Testis (tissue), 2 donors: ENCODE measurements at regions not wholly inside any gene's neighbourhood (a gene's known extent, or its start where the extent isn't known, plus 50 kb on each side); places are given as distances from the start of the nearest gene placed in this dataset.

ENCODE experiments used
- DNase-seq: peaks from one replicate; pipeline ENCODE4 v3.0.0-alpha.2; 2019
- H3K27ac ChIP-seq, 2 donors: fragments of 200-600 bp; sonication (generic); one replicate each; pipeline ENCODE4 v1.5.1; 2019
- H3K27me3 ChIP-seq: fragments of 200-600 bp; sonication (generic); one replicate; pipeline ENCODE4 v1.5.1; 2019
- H3K36me3 ChIP-seq: fragments of 200-600 bp; sonication (generic); one replicate; pipeline ENCODE4 v1.5.1; 2017; ENCODE audit warnings: low read depth; ENCODE audit errors: missing control alignments
- H3K4me1 ChIP-seq: fragments of 200-600 bp; sonication (generic); one replicate; pipeline ENCODE4 v1.5.1; 2019
- H3K4me3 ChIP-seq, 2 donors: fragments of 200-600 bp; sonication (generic); one replicate each; pipeline ENCODE4 v1.5.1; 2017 to 2019
- H3K9me3 ChIP-seq: fragments of 200-600 bp; sonication (generic); one replicate; pipeline ENCODE4 v1.5.1; 2017
- POLR2A ChIP-seq: fragments of 450-650 bp; IDR thresholded peaks from one replicate; pipeline ENCODE4 v1.6.1; 2017; ENCODE audit warnings: antibody characterized with exemption, mild to moderate bottlenecking, moderate library complexity
- WGBS, 2 donors: methylation state at CpG; one replicate each; pipeline ENCODE4 v1.1.5; 2018; 5-methylcytosine and 5-hydroxymethylcytosine counted together
- intact Hi-C: fragments of 100-400 bp; cut with DNase I; formaldehyde crosslinking; loops from one replicate; pipeline ENCODE4 v1.15.1; 2023; ENCODE audit warnings: low total_unique reads
- TF ChIP-seq, protein P1 (sequence below), 3 experiments: fragments of 450-650 bp in 2 of 3; fragments of 200-600 bp in 1 of 3; sonication (generic) in 1 of 3; IDR thresholded peaks; one replicate each; pipeline ENCODE4 v1.5.1; 2016 to 2019; ENCODE audit warnings: antibody characterized with exemption in 3 of 3, mild to moderate bottlenecking in 2 of 3, moderate library complexity in 1 of 3

DNA sequence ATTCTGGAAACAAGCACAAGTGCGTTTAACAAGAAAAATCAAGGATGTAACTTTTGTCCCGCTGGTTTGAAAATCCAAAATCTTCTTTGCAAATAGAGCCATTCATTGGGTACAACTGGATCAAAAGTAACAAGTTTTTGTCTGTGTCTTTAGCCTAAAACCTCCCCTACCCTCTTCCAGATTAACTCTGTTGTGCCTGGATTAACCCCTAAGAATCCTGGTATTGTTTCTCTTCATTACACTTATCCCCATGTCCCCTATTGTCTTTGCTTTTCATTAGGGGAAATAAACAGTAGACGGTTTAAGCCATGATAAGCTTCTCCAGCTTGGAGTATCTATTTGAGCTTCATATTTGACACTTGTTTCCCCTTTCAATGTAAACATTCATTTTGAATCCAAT, 242.1 kb upstream of the ARGLU1 start:
- H3K27me3 ChIP-seq: no peaks in the 10 kb centered on the region
- no peak overlapping the region for H3K4me3 ChIP-seq
- H3K4me1 ChIP-seq: no peaks in the 10 kb centered on the region
- no peak overlapping the region for H3K27ac ChIP-seq
- no peaks in the 10 kb centered on the region for H3K36me3 ChIP-seq
- WGBS, 2 donors: 73 to 76% methylated on average over 3 of the region's 3 CpGs
- intact Hi-C loops: no loop called here
- no peak for DNase-seq
- no peak for TF ChIP-seq POLR2A
- TF ChIP-seq, protein P1, sequence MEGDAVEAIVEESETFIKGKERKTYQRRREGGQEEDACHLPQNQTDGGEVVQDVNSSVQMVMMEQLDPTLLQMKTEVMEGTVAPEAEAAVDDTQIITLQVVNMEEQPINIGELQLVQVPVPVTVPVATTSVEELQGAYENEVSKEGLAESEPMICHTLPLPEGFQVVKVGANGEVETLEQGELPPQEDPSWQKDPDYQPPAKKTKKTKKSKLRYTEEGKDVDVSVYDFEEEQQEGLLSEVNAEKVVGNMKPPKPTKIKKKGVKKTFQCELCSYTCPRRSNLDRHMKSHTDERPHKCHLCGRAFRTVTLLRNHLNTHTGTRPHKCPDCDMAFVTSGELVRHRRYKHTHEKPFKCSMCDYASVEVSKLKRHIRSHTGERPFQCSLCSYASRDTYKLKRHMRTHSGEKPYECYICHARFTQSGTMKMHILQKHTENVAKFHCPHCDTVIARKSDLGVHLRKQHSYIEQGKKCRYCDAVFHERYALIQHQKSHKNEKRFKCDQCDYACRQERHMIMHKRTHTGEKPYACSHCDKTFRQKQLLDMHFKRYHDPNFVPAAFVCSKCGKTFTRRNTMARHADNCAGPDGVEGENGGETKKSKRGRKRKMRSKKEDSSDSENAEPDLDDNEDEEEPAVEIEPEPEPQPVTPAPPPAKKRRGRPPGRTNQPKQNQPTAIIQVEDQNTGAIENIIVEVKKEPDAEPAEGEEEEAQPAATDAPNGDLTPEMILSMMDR (IDR thresholded peaks at IDR 0.05): no peak
- H3K9me3 ChIP-seq: no peaks in the 10 kb centered on the region

DNA sequence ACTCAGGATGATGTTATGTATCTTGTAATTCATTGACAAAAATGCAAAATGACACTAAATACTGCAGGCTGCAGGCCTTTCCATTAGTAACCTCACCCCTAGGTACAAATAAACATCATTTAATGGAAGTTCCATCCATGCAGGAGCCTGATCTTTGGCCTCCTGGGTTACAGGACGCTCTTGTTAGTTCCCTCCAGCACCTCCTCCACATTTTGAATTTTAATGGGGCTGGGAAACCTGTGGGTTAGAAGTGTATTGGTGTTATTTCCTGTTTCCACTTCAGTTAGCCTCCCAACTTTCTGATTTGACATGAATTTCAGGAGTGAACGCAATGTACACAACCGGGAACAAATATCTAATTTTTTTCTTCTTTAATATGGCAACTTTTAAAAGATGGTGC, 237.1 kb upstream of the ARGLU1 start:
- Histone ChIP-seq H3K27ac (no peak overlapping the region), H3K36me3 (no peaks in the 10 kb centered on the region), H3K4me3 (no peak overlapping the region), H3K9me3 (no peaks in the 10 kb centered on the region), H3K4me1 (no peaks in the 10 kb centered on the region), H3K27me3 (no peaks in the 10 kb centered on the region)
- TF ChIP-seq POLR2A: no peak
- TF ChIP-seq, protein P1 (IDR thresholded peaks at IDR 0.05): no peak
- 50 to 61% methylated on average over 3 of the region's 3 CpGs for WGBS, 2 donors
- intact Hi-C loops: no loop called here
- DNase-seq: no peak

DNA sequence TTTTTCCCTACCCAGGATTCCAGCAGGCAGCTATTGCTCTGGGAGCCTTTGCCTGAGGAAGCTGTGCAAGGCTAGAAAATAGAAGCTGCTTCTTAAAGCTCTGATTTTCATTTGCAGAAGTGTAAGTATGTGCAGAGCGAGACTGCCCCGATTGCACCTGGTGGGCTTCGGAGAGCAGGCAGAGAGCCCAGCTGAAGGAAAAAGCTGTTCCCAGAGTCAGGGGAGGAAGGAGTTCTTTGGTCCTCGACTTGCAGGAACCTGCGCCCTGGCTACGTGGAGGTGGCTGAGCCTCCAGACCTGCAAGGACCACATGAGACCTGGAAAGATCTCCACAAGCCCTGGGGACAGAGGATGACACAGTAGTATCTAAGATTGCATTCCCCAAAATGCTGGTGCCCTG, 235.0 kb upstream of the ARGLU1 start:
- Histone ChIP-seq H3K4me1 (no peaks in the 10 kb centered on the region), H3K9me3 (no peaks in the 10 kb centered on the region), H3K27ac (no peak overlapping the region), H3K4me3 (no peak overlapping the region), H3K36me3 (no peaks in the 10 kb centered on the region), H3K27me3 (no peaks in the 10 kb centered on the region)
- no peak for DNase-seq
- no peak for TF ChIP-seq POLR2A
- TF ChIP-seq, protein P1 (IDR thresholded peaks at IDR 0.05): no peak
- WGBS, 2 donors: 49 to 78% methylated on average over 6 of the region's 6 CpGs
- intact Hi-C loops: no loop called here

DNA sequence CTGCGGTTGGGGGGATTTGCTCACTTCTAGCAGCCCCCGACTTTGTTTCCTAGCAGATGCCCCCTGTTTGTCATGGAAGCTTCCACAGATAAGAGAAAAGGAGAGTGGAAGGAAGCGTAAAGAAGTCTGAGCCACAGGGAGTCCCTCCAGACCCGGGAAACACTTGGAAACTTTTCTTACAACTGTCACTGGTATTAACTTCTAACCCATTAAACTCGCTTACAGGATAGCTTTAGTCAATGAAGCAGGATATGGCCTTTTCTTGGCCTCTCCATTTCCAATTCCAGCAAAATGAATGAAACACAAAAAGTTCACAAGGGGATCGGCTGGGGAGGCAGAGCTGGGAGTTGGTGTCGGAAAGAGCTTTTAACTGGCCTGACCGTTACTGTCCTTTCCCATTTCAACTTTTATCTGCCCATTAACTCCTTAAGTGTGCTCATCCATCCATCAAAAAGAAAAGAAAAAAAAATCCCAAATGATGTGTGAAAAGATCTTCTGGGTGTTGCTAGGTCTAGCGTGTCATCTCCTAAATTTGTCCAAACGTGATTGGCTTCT, 231.9 kb upstream of the ARGLU1 start:
- WGBS, 2 donors: 85 to 86% methylated on average over 10 of the region's 10 CpGs
- no peak overlapping the region for H3K4me3 ChIP-seq
- no peak for DNase-seq

More for the DNA sequence above, 231.9 kb upstream of the ARGLU1 start:
- no peak for TF ChIP-seq POLR2A
- TF ChIP-seq, protein P1 (IDR thresholded peaks at IDR 0.05): no peak
- intact Hi-C loops: no loop called here
- Histone ChIP-seq H3K27me3 (no peaks in the 10 kb centered on the region), H3K27ac (no peak overlapping the region), H3K36me3 (no peaks in the 10 kb centered on the region), H3K9me3 (no peaks in the 10 kb centered on the region), H3K4me1 (no peaks in the 10 kb centered on the region)
